Gastrocnemius medialis (tissue), 4 donors: ENCODE measurements at regions not wholly inside any gene's neighbourhood (a gene's known extent, or its start where the extent isn't known, plus 50 kb on each side); places are given as distances from the start of the nearest gene placed in this dataset.

Experiments
- ATAC-seq, 2 donors: fragments of 150-250 bp; one replicate each; pipeline ENCODE4 v1.9.1; 2016
- DNase-seq, 2 donors: peaks; one replicate each; pipeline ENCODE4 v3.0.0-alpha.2; 2019
- H3K27ac ChIP-seq, 4 donors: fragments of 200-600 bp; sonication (generic); 1 replicate in 1 of 4; 2 replicates in 3 of 4; pipeline ENCODE4 v1.5.1; 2016 to 2018; ENCODE audit warnings: mild to moderate bottlenecking in 2 of 4, moderate library complexity in 1 of 4
- H3K27me3 ChIP-seq, 3 donors: fragments of 200-600 bp; sonication (generic) in 2 of 3; 1 replicate in 1 of 3; 2 replicates in 2 of 3; pipeline versions ENCODE4 v1.5.1 to v1.6.0; 2016 to 2019; ENCODE audit warnings: mild to moderate bottlenecking in 1 of 3, moderate library complexity in 1 of 3
- H3K36me3 ChIP-seq, 2 donors: fragments of 200-600 bp; sonication (generic) in 1 of 2; one replicate each; pipeline ENCODE4 v1.5.1; 2017 to 2018
- H3K4me1 ChIP-seq, 2 donors: fragments of 200-600 bp; sonication (generic) in 1 of 2; one replicate each; pipeline ENCODE4 v1.5.1; 2016 to 2017; ENCODE audit warnings: mild to moderate bottlenecking in 2 of 2
- H3K4me3 ChIP-seq, 4 donors: fragments of 200-600 bp; sonication (generic) in 3 of 4; 1 replicate in 1 of 4; 2 replicates in 3 of 4; pipeline ENCODE4 v1.5.1; 2016 to 2019; ENCODE audit warnings: mild to moderate bottlenecking in 2 of 4
- H3K9me3 ChIP-seq, 3 donors: fragments of 200-600 bp; sonication (generic) in 2 of 3; 1 replicate in 1 of 3; 2 replicates in 2 of 3; pipeline ENCODE4 v1.5.1; 2016 to 2019
- CTCF ChIP-seq, 5 experiments: fragments of 450-650 bp in 3 of 5; fragments of 200-600 bp in 2 of 5; sonication (generic) in 2 of 5; IDR thresholded peaks in 4 of 5; conservative IDR thresholded peaks in 1 of 5; 1 replicate in 4 of 5; 2 replicates in 1 of 5; pipeline ENCODE4 v1.5.1; 2016 to 2019; ENCODE audit warnings: antibody characterized with exemption in 5 of 5, mild to moderate bottlenecking in 3 of 5, moderate library complexity in 3 of 5
- POLR2A ChIP-seq, 2 donors: fragments of 450-650 bp; IDR thresholded peaks; one replicate each; pipeline ENCODE4 v1.6.1; 2017; ENCODE audit warnings: antibody characterized with exemption in 2 of 2, mild to moderate bottlenecking in 2 of 2, moderate library complexity in 2 of 2
- in situ Hi-C, 4 donors: fragments of 200-750 bp; cut with MboI; loops; one replicate each; pipeline versions ENCODE4 v1.15.0 to v1.8.0; 2017; ENCODE audit warnings: low sequenced_read_pairs in 4 of 4
- intact Hi-C: fragments of 100-400 bp; cut with DNase I; formaldehyde crosslinking; loops from one replicate; pipeline ENCODE4 v1.15.1; 2023; ENCODE audit warnings: low total_unique reads

GRCh38 chr13:50428183-50428877 is 413.1 kb downstream of the KCNRG start:
- peak overlapping the region; percentile 62 to 78 (median 69) for H3K27ac ChIP-seq
- DNase-seq (peak; percentile 28 to 29), ATAC-seq (peak; percentile 93 to 97)
- H3K4me1 ChIP-seq: peaks cover 28 to 32% of the 10 kb centered on the region in 2 donors
- H3K4me3 ChIP-seq: no peak overlapping the region
- H3K36me3 ChIP-seq: no peaks in the 10 kb centered on the region
- intact Hi-C loops: loop anchor here (2.0 kb wide), 1 partner anchor 98 kb away; no protein-coding TSS in a partner anchor
- TF ChIP-seq CTCF (IDR thresholded peaks at IDR 0.05 in 4 of 5, conservative IDR thresholded peaks at IDR 0.05 in 1 of 5) (no peak), POLR2A (IDR thresholded peaks at IDR 0.05) (no peak)
- no peaks in the 10 kb centered on the region for H3K27me3 ChIP-seq
- in situ Hi-C loops: no loop called here
- no peaks in the 10 kb centered on the region for H3K9me3 ChIP-seq

GRCh38 chr13:50435011-50435410 is 408.5 kb downstream of the DLEU7 start:
- Histone ChIP-seq H3K27ac (no peak overlapping the region), H3K4me3 (no peak overlapping the region), H3K27me3 (no peaks in the 10 kb centered on the region), H3K4me1 (no peaks in the 10 kb centered on the region), H3K9me3 (peaks cover 0 to 2% (median 0%) of the 10 kb centered on the region in 3 donors), H3K36me3 (no peaks in the 10 kb centered on the region)
- TF ChIP-seq POLR2A (IDR thresholded peaks at IDR 0.05) (no peak), CTCF (IDR thresholded peaks at IDR 0.05 in 4 of 5, conservative IDR thresholded peaks at IDR 0.05 in 1 of 5) (no peak)
- DNase-seq: no peak
- in situ Hi-C loops (no loop called here), intact Hi-C loops (no loop called here)
- no peak for ATAC-seq

- Histone ChIP-seq H3K4me1 (no peaks in the 10 kb centered on the region), H3K9me3 (peaks cover 0 to 2% (median 0%) of the 10 kb centered on the region in 3 donors), H3K36me3 (no peaks in the 10 kb centered on the region), H3K27me3 (no peaks in the 10 kb centered on the region), H3K4me3 (no peak overlapping the region), H3K27ac (no peak overlapping the region)
- ATAC-seq (no peak), DNase-seq (no peak)
- in situ Hi-C loops: no loop called here
- no peak for TF ChIP-seq CTCF (IDR thresholded peaks at IDR 0.05 in 4 of 5, conservative IDR thresholded peaks at IDR 0.05 in 1 of 5)
- TF ChIP-seq POLR2A (IDR thresholded peaks at IDR 0.05): no peak
- intact Hi-C loops: no loop called here
These were observed 406.2 kb downstream of the DLEU7 start for GRCh38 chr13:50437252-50437651.

GRCh38 chr13:50438351-50438750 is 405.1 kb downstream of the DLEU7 start:
- Histone ChIP-seq H3K4me1 (no peaks in the 10 kb centered on the region), H3K4me3 (no peak overlapping the region), H3K36me3 (no peaks in the 10 kb centered on the region), H3K27ac (no peak overlapping the region), H3K9me3 (peaks cover 0 to 2% (median 0%) of the 10 kb centered on the region in 3 donors), H3K27me3 (no peaks in the 10 kb centered on the region)
- ATAC-seq (no peak), DNase-seq (no peak)
- in situ Hi-C loops: no loop called here
- intact Hi-C loops: no loop called here
- TF ChIP-seq POLR2A (IDR thresholded peaks at IDR 0.05) (no peak), CTCF (IDR thresholded peaks at IDR 0.05 in 4 of 5, conservative IDR thresholded peaks at IDR 0.05 in 1 of 5) (no peak)
